Posterior vena cava (tissue), 2 donors: ENCODE measurements at regions not wholly inside any gene's neighbourhood (a gene's known extent, or its start where the extent isn't known, plus 50 kb on each side); places are given as distances from the start of the nearest gene placed in this dataset.

ENCODE experiments used
- DNase-seq: peaks from one replicate; pipeline ENCODE4 v3.0.0-alpha.2; 2020; ENCODE audit warnings: low spot score
- intact Hi-C, 2 donors: fragments of 100-400 bp; cut with DNase I; formaldehyde crosslinking; loops; one replicate each; pipeline versions ENCODE4 v1.14.1 to v1.14.2; 2022 to 2023
- donor health status: DM: yes; HTN: yes; CAD: no.
- donor health status: DM: yes; HTN: yes; CAD: no.

- DNase-seq, result peak; percentile 71
These were observed 101.9 kb downstream of the CTTN start for GRCh38 chr11:70500076-70500847.

GRCh38 chr11:70501051-70501901 lies 102.9 kb downstream of the CTTN start:
- DNase-seq, result peak; percentile 84
- intact Hi-C loops, result no loop called here

More at GRCh38 chr11:70500076-70500847, 101.9 kb downstream of the CTTN start:
- intact Hi-C loops, result no loop called here

- intact Hi-C loops, result no loop called here
- peak; percentile 78 for DNase-seq
These were observed 103.7 kb downstream of the CTTN start for GRCh38 chr11:70501933-70502540.

DNA sequence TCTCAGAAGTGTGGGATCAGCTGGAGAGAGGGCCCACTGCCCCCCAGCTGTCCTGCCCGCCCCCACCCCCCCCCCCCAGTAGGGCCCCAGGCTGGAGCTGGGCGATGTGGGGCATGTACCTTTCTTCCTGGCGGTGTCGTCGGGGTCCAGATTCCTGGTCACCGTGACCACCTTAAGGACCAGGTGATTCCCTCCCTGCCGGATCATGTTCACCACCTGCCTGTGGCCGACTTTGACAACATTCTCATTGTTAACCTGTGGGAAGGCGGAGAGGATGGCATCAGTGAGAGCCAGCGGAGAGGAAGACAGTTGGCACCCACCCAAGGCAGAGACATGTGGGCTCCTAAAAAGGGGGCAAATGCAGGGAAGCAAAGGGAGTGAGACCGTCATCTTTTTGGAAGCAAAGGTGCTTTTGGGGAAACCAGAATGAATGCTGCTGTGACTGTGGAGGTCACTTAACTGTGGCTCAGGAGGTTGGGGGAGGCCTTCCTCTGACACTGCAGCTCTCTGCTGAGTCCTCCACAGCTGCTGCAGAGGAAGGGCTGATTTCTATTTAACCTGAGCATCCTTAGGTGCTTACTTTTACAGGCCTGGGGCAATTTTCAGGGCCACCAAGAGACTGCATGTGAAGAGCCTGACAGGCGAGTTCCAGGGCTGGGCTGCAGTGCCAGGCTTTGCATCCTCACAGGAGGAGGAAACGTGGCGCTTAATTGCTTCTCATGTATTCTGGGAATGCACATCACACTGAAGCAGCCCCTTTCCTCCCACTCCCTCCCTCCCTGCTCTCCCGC lies 104.5 kb downstream of the CTTN start:
- DNase-seq, result peak; percentile 67

GRCh38 chr11:70503468-70504221 lies 105.3 kb downstream of the CTTN start:
- DNase-seq, result peak; percentile 36
- intact Hi-C loops, result no loop called here

More for the DNA sequence above, 104.5 kb downstream of the CTTN start:
- intact Hi-C loops, result no loop called here

- DNase-seq, result peak; percentile 62
- intact Hi-C loops, result loop anchor here in 1 of 2 donors (5.0 kb wide), 1 partner anchor 1832 kb away; no protein-coding TSS in a partner anchor
These were observed 106.1 kb downstream of the CTTN start for GRCh38 chr11:70504246-70505020.

- DNase-seq, result peak; percentile 62
- intact Hi-C loops, result loop anchor here in 1 of 2 donors (5.0 kb wide), 1 partner anchor 1833 kb away; no protein-coding TSS in a partner anchor
These were observed 107.0 kb downstream of the CTTN start for GRCh38 chr11:70505331-70505731.

DNA sequence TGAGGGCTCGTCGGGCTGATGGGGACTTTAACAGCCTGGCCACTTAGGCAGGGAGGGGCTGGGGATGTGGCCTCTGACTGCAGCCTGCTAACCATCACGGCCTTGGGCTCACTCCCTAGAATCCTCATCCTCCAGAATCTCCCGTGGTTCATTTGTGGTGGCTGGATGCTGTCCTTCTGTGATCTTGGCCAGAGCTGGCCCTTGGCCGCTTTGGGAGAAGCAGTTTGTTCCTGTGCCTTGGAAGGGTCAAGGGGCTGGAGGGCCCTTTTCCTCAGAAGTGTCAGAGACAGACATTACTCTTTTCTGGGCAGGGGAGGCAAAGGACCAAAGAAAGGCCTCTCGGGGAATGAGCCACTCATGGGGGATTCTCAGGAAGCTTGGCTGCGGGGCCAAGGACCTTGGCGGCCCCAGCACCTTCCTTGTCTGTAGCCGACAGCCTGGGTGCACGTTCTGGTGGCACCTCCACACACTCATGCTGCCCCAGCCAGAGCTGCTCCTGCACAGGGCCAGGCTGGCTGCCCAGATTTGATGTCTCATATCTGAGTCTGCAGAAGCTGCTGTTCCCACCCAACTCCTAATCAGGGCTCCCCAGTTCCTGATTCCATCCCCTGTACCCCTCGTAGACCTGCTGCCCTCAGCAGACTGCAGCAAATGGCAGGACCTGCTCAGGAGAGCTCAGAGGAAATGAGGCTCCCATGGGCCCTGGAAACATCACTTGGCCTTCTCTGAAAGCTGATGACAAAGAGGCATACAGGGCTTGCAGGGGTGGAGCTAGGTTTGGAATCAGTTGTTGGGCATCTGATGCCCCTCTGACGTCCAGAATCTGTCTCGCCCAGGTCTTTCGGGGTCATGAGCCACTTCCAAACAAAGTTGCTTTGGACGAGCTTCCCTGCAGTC lies 107.7 kb downstream of the CTTN start:
- intact Hi-C loops, result loop anchor here in 1 of 2 donors (5.0 kb wide), 1 partner anchor 1834 kb away; no protein-coding TSS in a partner anchor
- DNase-seq, result peak; percentile 75

DNA sequence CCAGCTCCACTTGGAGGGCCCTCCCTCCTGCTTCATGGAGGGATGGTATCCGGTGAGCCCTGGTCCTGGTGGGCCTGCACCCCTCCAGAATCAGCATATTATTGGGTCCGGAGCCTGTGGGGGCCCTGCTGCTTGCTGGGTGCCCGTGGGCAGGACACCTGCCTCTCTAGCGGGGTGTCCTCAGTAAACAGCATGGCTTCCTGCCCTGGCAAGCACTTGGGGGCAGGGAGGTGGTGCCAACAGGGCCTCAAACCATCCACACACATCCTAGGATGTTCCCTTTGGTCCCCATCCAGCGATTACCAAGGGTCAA lies 108.3 kb downstream of the CTTN start:
- intact Hi-C loops, result loop anchor here in 1 of 2 donors (5.0 kb wide), 1 partner anchor 1834 kb away; no protein-coding TSS in a partner anchor
- DNase-seq, result peak; percentile 66

GRCh38 chr11:70506986-70507385 lies 108.7 kb downstream of the CTTN start:
- DNase-seq, result peak; percentile 37
- intact Hi-C loops, result loop anchor here in 1 of 2 donors (5.0 kb wide), 1 partner anchor 1835 kb away; no protein-coding TSS in a partner anchor

DNA sequence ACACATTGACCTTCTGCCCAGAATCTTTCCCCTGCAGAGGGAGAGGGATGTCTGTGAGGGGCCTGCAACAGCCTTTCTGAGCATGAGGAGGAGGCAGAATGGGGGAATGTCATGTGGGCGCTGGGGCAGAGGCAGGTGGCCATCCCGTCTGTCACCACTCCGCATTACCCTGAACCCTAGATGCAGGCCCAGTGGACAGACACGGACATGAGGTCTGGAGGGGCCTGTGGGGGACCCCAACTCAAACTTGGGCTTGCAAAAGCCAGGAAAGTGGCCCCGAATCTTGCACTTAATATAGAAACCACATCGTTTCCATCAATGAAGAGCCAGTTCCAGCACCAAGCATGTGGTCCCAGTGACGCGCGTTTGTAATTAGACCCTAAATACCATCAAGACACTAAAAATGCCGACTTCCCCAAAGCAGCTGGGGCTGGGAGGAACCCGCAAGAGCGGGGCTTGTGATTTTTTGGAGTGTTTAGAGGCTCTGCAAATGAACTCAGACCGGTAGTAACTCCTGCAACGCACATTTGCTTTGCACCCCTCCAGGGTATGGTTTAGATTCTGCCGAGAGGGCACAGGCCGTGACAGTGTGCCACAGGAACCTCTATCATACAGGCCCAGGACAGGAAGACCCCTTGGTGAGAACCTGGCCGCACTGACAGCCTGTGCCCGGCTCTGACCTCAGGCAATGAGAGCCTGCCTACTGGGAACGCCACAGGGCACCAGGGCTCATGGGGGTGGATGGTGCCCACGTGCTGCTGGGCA lies 109.3 kb downstream of the CTTN start:
- intact Hi-C loops, result loop anchor here in 1 of 2 donors (5.0 kb wide), 1 partner anchor 1835 kb away; no protein-coding TSS in a partner anchor
- DNase-seq, result peak; percentile 42

- intact Hi-C loops, result loop anchor here in 1 of 2 donors (5.0 kb wide), 1 partner anchor 1836 kb away; no protein-coding TSS in a partner anchor
- peak; percentile 54 for DNase-seq
These were observed 109.8 kb downstream of the CTTN start for GRCh38 chr11:70508231-70508480.

- intact Hi-C loops, result loop anchor here in 1 of 2 donors (5.0 kb wide), 1 partner anchor 1837 kb away; no protein-coding TSS in a partner anchor
- DNase-seq, result no peak
These were observed 111.1 kb downstream of the CTTN start for GRCh38 chr11:70509476-70509875.

DNA sequence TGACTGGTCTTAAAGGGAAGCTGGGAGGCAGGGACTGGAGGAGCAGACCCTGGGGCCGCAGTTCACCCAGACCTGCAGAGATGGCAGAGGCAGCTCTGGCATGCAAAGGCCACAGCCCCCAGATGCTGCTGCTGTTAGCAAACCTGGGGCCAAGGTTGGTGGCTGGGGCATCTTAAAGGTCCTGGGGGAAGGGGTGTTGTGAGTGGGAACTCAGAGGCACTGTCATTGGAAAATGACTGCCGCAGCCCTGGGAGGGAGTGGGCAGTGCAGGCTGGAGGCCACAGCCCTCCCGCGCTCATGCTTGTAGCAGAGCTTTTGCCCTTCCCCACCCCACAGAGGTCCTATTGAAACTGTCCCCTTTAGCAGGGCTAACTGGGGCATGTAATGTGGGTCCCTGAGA lies 111.8 kb downstream of the CTTN start:
- peak; percentile 61 for DNase-seq
- intact Hi-C loops, result no loop called here

- DNase-seq, result no peak
- intact Hi-C loops, result no loop called here
These were observed 112.2 kb downstream of the CTTN start for GRCh38 chr11:70510571-70510970.

GRCh38 chr11:70511345-70511744 lies 113.0 kb downstream of the CTTN start:
- DNase-seq, result peak; percentile 13
- intact Hi-C loops, result no loop called here
